H1 (cell line): ENCODE measurements at regions not wholly inside any gene's neighbourhood (a gene's known extent, or its start where the extent isn't known, plus 50 kb on each side); places are given as distances from the start of the nearest gene placed in this dataset.
"Not testable (repeated sequence)": the region's sequence is repeated elsewhere in the genome, so short reads cannot be mapped to it uniquely, and the experiment has no call there.

ENCODE experiments used
- BACH1 ChIP-seq: IDR thresholded peaks from 2 replicates; pipeline ENCODE4 v1.6.1; 2012; ENCODE audit warnings: low read length, improper control_type of control experiment
- BRCA1 ChIP-seq: IDR thresholded peaks from 2 replicates; pipeline ENCODE4 v1.6.1; 2012; ENCODE audit warnings: low read depth, low read length, improper control_type of control experiment
- CBX8 ChIP-seq: fragments of 300-800, 300-1000 bp; sonication (generic); IDR thresholded peaks from 2 replicates; pipeline ENCODE4 v1.7.1; 2016; ENCODE audit warnings: low read depth, low read length, borderline replicate concordance
- CEBPB ChIP-seq: IDR thresholded peaks from 2 replicates; pipeline ENCODE4 v1.6.1; 2012; ENCODE audit warnings: low read depth, low read length
- GABPA ChIP-seq: IDR thresholded peaks from 2 replicates; pipeline ENCODE4 v1.6.1; 2011; ENCODE audit warnings: mild to moderate bottlenecking, low read length, moderate library complexity, borderline replicate concordance; ENCODE audit not compliant: insufficient read depth
- POLR2A ChIP-seq, 2 experiments: IDR thresholded peaks; 1 replicate in 1 of 2; 2 replicates in 1 of 2; pipeline ENCODE4 v1.6.1; 2011; ENCODE audit warnings: low read depth in 2 of 2, low read length in 2 of 2, mild to moderate bottlenecking in 2 of 2; ENCODE audit errors: control extremely low read depth in 1 of 2
- RFX5 ChIP-seq: IDR thresholded peaks from 2 replicates; pipeline ENCODE4 v1.6.1; 2011; ENCODE audit warnings: low read depth, low read length, improper control_type of control experiment, borderline replicate concordance
- RNF2 ChIP-seq: fragments of 200-900, 300-1000 bp; sonication (generic); IDR thresholded peaks from 2 replicates; pipeline ENCODE4 v1.7.1; 2016; ENCODE audit warnings: borderline replicate concordance, low read depth, mild to moderate bottlenecking, antibody characterized with exemption, low read length; ENCODE audit not compliant: poor library complexity, severe bottlenecking; ENCODE audit errors: missing control alignments
- SP2 ChIP-seq: IDR thresholded peaks from 2 replicates; pipeline ENCODE4 v1.6.1; 2012; ENCODE audit warnings: mild to moderate bottlenecking, low read length, inconsistent platforms
- TAF1 ChIP-seq: IDR thresholded peaks from 2 replicates; pipeline ENCODE4 v1.6.1; 2011; ENCODE audit warnings: mild to moderate bottlenecking, low read depth, low read length
- ZNF274 ChIP-seq: IDR thresholded peaks from 2 replicates; pipeline ENCODE4 v1.7.0; 2012; ENCODE audit warnings: low read length, borderline replicate concordance; ENCODE audit errors: extremely low read depth
- TF ChIP-seq, protein P1 (sequence below), 3 experiments: IDR thresholded peaks; 1 replicate in 2 of 3; 2 replicates in 1 of 3; pipeline versions ENCODE4 v1.5.1 to v1.6.1; 2011; ENCODE audit warnings: low read length in 3 of 3, mild to moderate bottlenecking in 3 of 3, inconsistent platforms in 2 of 3, low read depth in 1 of 3, moderate library complexity in 1 of 3; ENCODE audit not compliant: insufficient read depth in 1 of 3; ENCODE audit errors: control extremely low read depth in 1 of 3
- TF ChIP-seq, protein P2 (sequence below): IDR thresholded peaks from 2 replicates; pipeline ENCODE4 v1.6.1; 2012; ENCODE audit warnings: inconsistent platforms

DNA sequence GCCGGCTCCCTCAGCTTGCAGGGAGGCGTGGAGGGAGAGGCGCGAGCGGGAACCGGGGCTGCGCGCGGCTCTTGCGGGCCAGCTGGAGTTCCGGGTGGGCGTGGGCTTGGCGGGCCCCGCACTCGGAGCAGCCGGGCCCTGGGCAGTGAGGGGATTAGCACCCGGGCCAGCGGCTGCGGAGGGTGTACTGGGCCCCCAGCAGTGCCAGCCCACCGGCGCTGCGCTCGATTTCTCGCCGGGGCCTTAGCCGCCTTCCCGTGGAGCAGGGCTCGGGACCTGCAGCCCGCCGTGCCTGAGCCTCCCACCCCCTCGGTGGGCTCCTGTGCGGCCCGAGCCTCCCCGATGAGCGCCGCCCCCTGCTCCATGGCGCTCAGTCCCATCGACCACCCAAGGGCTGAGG, 588.9 kb upstream of the SLC35B3 start:
- not testable (repeated sequence) for TF ChIP-seq SP2; BRCA1; GABPA; CBX8; TAF1; RNF2; POLR2A (IDR thresholded peaks at IDR 0.05; ENCODE audit: control extremely low read depth in 1 of 2, low read depth in 2 of 2, low read length in 2 of 2); RFX5; BACH1; CEBPB; ZNF274
- TF ChIP-seq, protein P1, sequence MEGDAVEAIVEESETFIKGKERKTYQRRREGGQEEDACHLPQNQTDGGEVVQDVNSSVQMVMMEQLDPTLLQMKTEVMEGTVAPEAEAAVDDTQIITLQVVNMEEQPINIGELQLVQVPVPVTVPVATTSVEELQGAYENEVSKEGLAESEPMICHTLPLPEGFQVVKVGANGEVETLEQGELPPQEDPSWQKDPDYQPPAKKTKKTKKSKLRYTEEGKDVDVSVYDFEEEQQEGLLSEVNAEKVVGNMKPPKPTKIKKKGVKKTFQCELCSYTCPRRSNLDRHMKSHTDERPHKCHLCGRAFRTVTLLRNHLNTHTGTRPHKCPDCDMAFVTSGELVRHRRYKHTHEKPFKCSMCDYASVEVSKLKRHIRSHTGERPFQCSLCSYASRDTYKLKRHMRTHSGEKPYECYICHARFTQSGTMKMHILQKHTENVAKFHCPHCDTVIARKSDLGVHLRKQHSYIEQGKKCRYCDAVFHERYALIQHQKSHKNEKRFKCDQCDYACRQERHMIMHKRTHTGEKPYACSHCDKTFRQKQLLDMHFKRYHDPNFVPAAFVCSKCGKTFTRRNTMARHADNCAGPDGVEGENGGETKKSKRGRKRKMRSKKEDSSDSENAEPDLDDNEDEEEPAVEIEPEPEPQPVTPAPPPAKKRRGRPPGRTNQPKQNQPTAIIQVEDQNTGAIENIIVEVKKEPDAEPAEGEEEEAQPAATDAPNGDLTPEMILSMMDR (IDR thresholded peaks at IDR 0.05; ENCODE audit: control extremely low read depth in 1 of 3, insufficient read depth in 1 of 3, low read depth in 1 of 3, low read length in 3 of 3), result not testable (repeated sequence)
- TF ChIP-seq, protein P2, sequence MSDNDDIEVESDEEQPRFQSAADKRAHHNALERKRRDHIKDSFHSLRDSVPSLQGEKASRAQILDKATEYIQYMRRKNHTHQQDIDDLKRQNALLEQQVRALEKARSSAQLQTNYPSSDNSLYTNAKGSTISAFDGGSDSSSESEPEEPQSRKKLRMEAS, result not testable (repeated sequence)
